NCI-H2107 (cell line): ENCODE measurements at regions not wholly inside any gene's neighbourhood (a gene's known extent, or its start where the extent isn't known, plus 50 kb on each side); places are given as distances from the start of the nearest gene placed in this dataset.

Source experiments
- DNase-seq: peaks from one replicate; lab custom pipeline; 2025; lab: John Stamatoyannopoulos, UW

GRCh38 chr17:53168413-53168812 lies 654.3 kb upstream of the KIF2B start:
- no peak for DNase-seq

DNA sequence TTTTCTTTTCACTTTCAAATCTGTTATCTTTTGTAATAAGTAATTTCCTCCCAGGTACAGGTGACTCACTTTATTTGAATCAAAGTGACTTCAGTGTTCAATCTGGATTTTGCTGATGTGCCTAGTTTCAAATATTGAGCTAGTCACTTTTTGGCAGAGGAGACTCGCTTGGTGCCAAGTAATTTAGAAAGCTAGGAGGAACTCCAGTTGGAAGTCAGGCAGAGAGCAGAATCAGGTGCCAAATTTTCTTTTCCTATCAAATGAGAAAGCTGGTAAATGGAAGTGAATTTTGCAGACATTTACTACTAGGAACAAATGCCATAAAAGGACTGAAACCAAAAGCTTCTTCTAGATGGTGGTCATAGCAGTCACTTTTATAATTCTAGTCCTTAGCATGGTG lies 656.0 kb upstream of the KIF2B start:
- DNase-seq, result no peak

GRCh38 chr17:53150101-53150698 lies 672.5 kb upstream of the KIF2B start:
- DNase-seq, result no peak

- no peak for DNase-seq
Observed at GRCh38 chr17:53149316-53149715, 673.4 kb upstream of the KIF2B start.

DNA sequence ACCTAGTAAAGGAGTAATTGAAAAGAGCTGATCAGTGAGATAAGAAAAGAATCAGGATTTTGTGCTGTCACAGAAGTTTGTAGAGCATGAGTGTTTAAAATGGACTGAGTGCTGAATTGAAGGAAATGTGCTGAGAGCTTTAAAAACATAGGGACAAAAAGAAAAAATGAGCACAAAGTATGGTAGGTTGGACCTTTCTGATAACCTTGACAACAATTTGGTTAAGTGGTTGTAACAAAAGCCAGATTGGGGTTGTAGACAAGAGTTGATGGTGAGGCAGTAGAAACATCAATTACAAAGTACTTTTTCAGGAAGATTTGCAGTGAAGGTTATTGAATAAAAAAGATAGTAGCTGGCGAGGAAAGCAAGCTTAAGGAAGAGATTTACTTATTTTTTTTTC lies 674.7 kb upstream of the KIF2B start:
- no peak for DNase-seq

- DNase-seq, result no peak
Observed at GRCh38 chr17:53142890-53143289, 679.8 kb upstream of the KIF2B start.

DNA sequence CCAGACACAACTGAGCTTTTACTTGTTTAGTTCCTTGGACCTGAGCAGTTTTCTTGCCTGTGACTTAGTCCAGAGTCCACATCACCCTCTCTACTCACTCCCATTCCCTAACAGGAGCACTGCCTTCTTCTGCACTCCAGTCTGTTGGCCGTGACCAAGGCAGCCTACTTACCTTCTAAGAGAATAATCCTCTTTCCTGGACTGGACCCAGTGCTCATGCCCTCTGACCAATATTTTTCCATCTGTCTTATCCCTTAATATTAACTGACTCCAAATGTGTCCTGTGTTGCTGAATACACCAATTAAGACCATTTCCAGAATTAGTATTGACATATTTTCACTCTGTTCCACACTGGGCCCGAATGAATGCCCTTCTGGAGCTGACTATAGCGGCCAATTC lies 681.0 kb upstream of the KIF2B start:
- no peak for DNase-seq

DNA sequence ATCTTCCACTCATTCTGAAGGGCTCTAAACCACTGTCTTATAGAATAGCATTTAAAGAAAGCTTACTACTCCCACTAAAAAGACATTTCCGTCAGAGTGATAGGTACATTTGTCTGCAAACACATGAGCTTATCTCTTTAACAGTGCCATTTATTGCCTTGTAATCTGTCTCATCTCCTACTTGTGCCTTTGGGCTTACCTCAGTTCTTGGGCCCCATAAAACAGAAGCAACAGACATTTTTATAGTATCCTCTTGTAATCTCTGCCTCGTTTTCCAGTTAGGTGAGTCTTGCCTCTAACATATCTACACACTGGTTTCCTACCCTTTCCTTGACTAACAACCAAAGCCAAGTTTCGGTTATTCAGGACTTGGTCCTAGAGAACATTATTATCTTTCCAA lies 681.4 kb upstream of the KIF2B start:
- DNase-seq, result no peak

DNA sequence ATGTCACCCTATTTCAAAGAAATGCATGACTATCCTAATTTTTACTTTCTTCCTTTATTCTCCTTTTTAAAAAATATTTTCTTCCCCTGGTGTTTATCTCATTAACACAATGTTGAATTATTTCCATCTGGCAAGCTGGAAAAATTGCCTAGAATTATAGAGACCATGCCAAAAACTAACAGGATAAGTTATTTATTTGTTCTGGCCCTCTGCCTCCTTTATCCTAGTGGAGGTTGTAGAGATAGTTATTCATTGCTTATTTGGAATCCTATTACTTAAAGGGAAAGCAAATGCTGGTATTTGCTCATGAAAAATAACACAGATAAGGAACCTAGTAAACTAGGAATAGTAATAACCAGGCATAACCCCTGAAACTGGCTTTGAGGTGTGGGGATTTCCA lies 684.9 kb upstream of the KIF2B start:
- no peak for DNase-seq

DNA sequence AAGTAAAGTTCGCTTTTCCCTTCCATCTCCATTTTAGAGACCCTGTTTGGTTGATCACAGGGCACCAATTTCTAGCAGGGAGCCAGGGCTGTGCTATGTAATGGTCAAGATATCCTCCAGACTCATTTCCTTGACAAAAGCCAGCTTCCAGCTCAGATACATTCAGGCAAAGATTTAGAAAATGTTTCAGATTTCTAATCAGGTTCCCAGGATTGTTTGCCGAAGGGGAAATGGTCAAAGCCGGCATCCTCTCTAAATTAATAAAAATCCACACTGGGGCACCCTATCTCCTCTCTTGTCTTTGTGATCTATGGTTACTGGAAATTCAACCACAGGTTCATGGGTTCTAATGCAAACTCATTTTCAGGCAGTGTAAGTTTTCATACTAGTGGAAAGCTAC lies 686.8 kb upstream of the KIF2B start:
- no peak for DNase-seq

DNA sequence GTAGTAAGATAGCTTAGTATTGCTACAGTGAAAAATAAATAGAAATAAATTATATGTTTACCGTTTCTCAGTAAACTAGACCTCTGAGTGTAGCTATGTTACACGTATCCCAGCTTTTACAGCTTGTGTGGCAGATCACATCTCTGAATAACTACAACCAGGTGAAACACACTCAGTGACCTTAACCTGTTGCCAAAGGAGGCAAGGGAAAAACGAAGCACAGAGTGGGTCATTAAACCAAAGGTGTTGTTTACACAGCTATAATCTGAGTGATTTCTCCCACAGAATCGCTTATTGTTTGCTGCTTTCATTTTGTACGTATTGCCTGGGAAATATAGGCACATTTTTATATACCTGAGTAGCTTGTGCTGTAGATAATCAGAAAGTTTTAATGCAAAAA lies 688.2 kb upstream of the KIF2B start:
- no peak for DNase-seq

DNA sequence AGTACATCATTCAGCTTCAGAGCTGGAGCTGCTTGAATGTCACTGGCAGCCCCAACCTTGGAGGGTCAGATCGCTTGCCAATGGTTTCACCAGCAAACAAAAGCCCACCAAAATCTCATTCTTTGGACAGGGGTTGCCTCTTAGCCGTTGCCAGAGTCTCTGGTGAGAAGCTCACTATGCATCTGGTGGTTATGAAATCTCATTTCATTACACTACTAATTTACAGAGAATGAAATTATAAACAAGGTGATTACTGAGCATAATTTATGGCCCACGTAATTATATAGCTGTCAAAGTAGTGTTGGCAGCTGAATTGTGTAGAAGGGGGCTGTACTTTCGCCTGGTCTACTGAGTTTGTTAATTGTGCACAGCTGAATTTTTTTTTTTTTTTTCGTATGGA lies 688.9 kb upstream of the KIF2B start:
- no peak for DNase-seq

- no peak for DNase-seq
Observed at GRCh38 chr17:53129863-53130262, 692.9 kb upstream of the KIF2B start.

DNA sequence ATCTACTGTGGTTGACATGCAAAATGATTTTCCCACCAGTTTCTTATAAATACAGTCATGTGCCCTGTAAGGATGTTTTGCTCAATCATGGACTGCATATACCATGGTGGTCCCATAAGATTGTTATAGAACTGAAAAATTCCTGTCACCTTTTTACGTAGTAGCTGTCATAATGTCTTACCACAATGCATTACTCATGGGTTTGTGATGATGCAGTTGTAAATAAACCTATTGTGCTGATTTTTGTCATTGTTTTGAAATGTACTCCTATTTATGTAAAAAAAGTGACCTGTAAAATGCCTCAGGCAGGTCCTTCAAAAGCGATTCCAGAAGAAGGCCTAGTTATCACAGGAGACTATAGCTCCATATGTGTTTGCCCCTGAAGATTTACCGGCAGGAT lies 695.4 kb upstream of the KIF2B start:
- no peak for DNase-seq

- no peak for DNase-seq
Observed at GRCh38 chr17:53122966-53123365, 699.8 kb upstream of the KIF2B start.

GRCh38 chr17:53119773-53120172 lies 703.0 kb upstream of the KIF2B start:
- DNase-seq, result no peak

DNA sequence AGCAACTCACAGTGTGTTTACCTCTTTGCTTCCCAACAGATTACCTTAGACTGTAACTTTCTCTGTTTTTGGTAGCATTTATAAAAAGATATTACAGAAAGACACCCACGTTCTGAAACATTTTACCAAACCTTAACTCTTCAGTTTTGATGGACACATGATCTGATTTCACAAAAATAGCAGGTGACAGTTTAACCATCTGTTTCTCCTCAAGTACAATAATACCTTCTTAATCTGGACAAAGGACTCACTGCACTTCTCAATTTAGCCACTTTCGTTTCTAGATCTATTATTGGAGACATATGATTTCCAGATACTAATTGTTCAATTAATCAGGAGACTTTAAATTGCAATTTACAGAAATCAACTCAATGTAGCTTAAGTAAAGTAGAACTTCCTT lies 703.8 kb upstream of the KIF2B start:
- DNase-seq, result no peak

- no peak for DNase-seq
Observed at GRCh38 chr17:53106886-53107285, 715.8 kb upstream of the KIF2B start.

DNA sequence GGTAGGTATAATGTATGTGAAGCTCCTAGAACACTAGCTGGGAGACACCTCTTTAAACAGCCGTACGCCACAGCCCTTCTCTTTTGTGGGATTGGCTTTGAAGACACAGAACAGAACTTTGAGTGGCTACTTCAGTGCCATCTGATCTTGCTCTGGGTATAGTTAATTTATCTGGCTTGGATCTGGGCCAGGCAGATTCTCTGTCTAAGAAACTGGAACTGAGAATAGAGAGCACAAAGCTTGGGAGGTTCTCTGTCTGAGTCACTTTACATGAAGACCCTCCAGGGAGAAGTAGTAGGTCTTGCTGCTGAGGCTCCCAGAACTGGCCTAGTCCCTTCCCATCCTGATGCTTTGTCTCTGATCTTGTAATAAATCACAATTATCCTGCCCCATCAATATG lies 721.0 kb upstream of the KIF2B start:
- DNase-seq, result no peak

GRCh38 chr17:53100126-53100525 lies 722.6 kb upstream of the KIF2B start:
- DNase-seq, result no peak

GRCh38 chr17:53093391-53093790 lies 729.3 kb upstream of the KIF2B start:
- no peak for DNase-seq

DNA sequence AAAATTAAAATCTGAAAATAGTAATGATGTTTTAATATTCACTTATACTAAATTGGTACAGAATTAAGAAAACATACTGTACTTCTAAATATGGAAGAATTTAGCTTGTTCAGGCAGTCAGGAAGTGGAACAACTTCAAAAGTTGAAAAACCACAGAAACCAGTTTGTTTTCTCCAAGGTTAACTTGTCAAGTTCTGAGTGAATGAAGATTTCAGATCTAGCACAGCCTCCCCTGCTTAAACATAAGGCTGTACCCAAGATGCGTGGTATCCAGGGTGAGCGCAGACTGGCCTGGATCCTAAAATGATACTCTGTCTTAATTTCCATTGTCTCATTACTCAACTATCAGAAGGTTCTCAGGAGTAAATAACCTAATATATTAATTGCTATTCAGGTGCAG lies 730.7 kb upstream of the KIF2B start:
- DNase-seq, result no peak

DNA sequence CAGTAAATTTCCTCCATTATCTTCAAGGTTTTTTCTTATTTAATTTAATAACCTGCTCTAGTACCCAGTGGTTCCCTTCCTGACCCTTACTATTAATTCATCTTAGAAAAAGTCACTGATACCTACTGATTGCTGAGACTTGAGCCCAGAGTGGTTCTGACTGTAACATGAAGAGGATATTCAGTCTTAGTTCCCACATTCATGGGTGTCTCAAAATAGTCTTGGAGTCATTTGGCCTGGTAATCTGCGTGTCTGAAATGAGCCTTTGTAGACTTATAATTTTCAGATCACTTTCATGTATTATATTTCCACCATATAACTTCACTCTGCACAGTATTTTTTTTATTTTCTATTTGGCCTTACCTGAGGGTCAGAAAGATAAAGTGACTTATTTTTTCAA lies 732.0 kb upstream of the KIF2B start:
- DNase-seq, result no peak

GRCh38 chr17:53088481-53088880 lies 734.2 kb upstream of the KIF2B start:
- DNase-seq, result no peak

GRCh38 chr17:53061446-53061845 lies 761.3 kb upstream of the KIF2B start:
- DNase-seq, result no peak
